HAP-1 (cell line): ENCODE measurements at regions not wholly inside any gene's neighbourhood (a gene's known extent, or its start where the extent isn't known, plus 50 kb on each side); places are given as distances from the start of the nearest gene placed in this dataset.

ENCODE experiments used
- DNase-seq, 2 experiments: peaks; one replicate each; pipeline ENCODE4 v3.0.0-alpha.2; 2016 to 2020; ENCODE audit warnings: low spot score in 2 of 2
- H3K27me3 ChIP-seq: fragments of 250-450 bp; sonication (Bioruptor Pico); 2 replicates; pipeline ENCODE4 v1.5.1; 2020; ENCODE audit warnings: low read depth, mild to moderate bottlenecking, moderate library complexity
- H3K36me3 ChIP-seq: fragments of 250-450 bp; sonication (Bioruptor Pico); replicated peaks from 2 replicates; pipeline ENCODE4 v1.5.1; 2020; ENCODE audit warnings: mild to moderate bottlenecking
- H3K4me1 ChIP-seq: fragments of 250-450 bp; sonication (Bioruptor Pico); 2 replicates; pipeline ENCODE4 v1.5.1; 2020; ENCODE audit warnings: mild to moderate bottlenecking
- H3K4me3 ChIP-seq: fragments of 250-450 bp; sonication (Bioruptor Pico); 2 replicates; pipeline ENCODE4 v1.5.1; 2020; ENCODE audit warnings: mild to moderate bottlenecking, moderate library complexity
- H3K9me3 ChIP-seq: fragments of 250-450 bp; sonication (Bioruptor Pico); 2 replicates; pipeline ENCODE4 v1.5.1; 2020; ENCODE audit warnings: mild to moderate bottlenecking, moderate library complexity
- in situ Hi-C: fragments of 300-500 bp; cut with MboI; formaldehyde crosslinking; loops from 3 replicates; pipeline ENCODE4 v1.14.3; 2020; ENCODE audit warnings: low sequenced_read_pairs, inconsistent platforms, mixed read lengths

- H3K4me1 ChIP-seq = no peaks in the 10 kb centered on the region
- in situ Hi-C loops = no loop called here
These were observed 545.2 kb downstream of the LTN1 start for GRCh38 chr21:28447462-28447861.

DNA sequence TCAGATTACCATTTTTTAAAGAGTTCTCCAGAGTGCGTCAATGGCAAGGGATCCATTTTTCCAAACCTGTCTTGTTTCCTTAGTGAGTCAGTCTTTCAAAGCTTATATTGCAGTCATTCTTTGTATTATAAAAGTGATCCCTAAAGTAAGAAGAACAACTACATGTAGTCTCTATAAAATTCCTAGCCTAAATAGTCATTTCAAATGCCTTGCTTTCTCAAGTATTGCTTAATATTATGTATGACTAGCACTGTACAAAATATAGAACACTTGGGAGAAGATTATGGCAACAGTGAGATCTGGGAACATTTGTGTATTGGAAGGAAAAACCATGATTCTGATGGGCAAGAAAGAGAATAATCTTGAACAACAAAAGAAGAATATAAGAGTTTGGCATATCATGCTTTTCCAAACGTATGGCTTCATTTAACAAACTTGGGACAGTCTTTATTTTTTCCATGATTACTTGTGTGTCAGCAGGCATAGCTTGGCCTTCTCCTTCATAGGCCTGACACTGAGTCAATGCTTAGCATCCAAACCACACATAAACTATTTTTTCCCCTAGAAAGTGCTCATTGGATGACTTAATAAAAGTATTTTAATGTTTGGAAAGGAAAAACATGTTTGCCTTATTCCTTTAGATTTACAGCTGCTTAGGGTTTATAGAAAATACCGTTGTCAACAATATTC, 547.4 kb downstream of the LTN1 start:
- no peak overlapping the region for H3K4me3 ChIP-seq
- H3K27me3 ChIP-seq = no peaks in the 10 kb centered on the region
- DNase-seq = no peak
- H3K36me3 ChIP-seq = no peaks in the 10 kb centered on the region
- peaks cover 2% of the 10 kb centered on the region; the same call in 1 of the 2 replicates for H3K9me3 ChIP-seq
- in situ Hi-C loops = no loop called here
- no peaks in the 10 kb centered on the region for H3K4me1 ChIP-seq

More at GRCh38 chr21:28447462-28447861, 545.2 kb downstream of the LTN1 start:
- DNase-seq = no peak
- Histone ChIP-seq H3K9me3 (peaks cover 5% of the 10 kb centered on the region; the same call in 1 of the 2 replicates), H3K4me3 (no peak overlapping the region), H3K27me3 (no peaks in the 10 kb centered on the region), H3K36me3 (no peaks in the 10 kb centered on the region)

DNA sequence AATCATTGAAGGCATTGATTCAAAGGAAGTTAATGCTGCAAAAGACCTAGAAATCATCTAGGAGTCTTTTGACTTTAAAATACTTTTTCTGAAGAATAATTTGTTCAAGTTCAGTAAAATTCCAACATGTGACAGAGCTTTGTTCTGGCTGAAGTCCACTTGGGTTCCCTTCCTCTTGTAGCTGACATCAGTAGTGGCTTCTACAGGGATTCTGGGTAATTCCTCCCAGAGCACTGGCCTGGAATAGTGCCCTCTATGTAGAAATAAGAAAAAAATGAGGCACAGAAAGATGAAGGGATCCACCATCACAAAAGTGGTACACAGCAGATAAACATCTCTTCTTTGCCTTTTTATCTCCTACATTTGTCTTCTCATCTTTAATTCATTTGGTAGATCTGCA, 548.1 kb downstream of the LTN1 start:
- Histone ChIP-seq H3K27me3 (no peaks in the 10 kb centered on the region), H3K36me3 (no peaks in the 10 kb centered on the region), H3K9me3 (peaks cover 3% of the 10 kb centered on the region; the same call in 1 of the 2 replicates), H3K4me3 (no peak overlapping the region), H3K4me1 (no peaks in the 10 kb centered on the region)
- in situ Hi-C loops = no loop called here
- no peak for DNase-seq

DNA sequence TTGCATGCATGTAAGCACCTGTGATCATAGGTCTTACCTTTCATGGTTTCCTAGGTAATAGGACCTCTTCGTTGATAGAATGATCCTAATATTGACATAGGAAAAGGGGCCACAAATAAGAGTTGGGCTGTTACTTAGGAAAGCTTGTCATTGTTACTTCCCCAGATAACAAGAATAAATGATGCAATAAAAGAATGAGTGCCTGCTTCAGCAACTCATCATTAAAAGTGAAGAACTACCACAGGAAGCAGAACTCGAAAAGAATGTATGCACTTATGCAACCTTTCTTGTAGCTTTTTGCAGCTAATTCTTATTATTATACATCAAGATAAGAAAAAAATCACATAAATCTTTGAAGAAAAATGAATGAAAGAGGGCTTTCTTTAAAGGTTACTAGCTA, 548.6 kb downstream of the LTN1 start:
- Histone ChIP-seq H3K4me3 (no peak overlapping the region), H3K27me3 (no peaks in the 10 kb centered on the region), H3K9me3 (peaks cover 7% of the 10 kb centered on the region; the same call in 1 of the 2 replicates), H3K4me1 (no peaks in the 10 kb centered on the region), H3K36me3 (no peaks in the 10 kb centered on the region)
- in situ Hi-C loops = no loop called here
- DNase-seq = no peak

DNA sequence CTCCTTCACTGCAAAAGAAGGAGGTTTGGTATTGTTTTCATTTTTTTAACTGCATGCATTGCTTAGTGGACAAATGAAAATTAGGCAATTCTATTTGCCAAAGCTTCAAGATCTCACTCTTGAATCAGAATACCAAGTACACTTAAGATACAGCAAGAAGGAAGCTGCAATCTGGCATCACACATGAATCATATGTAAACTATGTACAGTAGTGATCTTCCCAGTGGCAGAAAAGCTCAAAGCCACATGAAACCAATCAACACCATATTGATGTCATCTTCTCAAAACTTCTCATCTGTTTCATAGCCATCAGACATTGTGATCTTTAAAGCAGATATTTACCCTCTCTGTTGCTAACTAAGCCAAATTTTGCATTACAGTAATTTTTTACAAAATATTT, 550.1 kb downstream of the LTN1 start:
- H3K4me3 ChIP-seq = no peak overlapping the region
- no peak for DNase-seq
- in situ Hi-C loops = no loop called here
- H3K4me1 ChIP-seq = no peaks in the 10 kb centered on the region
- H3K9me3 ChIP-seq = peaks cover 7% of the 10 kb centered on the region; the same call in 1 of the 2 replicates
- H3K27me3 ChIP-seq = no peaks in the 10 kb centered on the region
- H3K36me3 ChIP-seq = no peaks in the 10 kb centered on the region

DNA sequence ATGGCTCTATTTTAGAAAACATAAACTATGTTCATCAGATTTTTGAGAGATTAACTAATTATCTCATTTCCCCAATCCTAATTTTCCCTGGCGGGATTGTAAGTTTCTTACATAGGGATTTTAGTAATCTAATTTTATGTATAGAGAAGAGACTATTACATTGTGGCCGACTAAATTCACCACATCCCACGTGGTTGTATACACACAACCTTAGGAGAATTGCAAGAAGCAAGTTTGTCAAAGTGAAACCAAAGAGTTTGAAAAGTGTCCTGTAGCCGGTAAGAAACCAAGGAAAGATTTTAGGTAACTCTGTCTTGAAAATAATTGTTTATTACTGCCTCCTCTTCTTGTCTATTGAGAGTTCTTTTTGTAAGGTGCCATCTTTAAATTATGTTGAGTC, 550.6 kb downstream of the LTN1 start:
- Histone ChIP-seq H3K36me3 (no peaks in the 10 kb centered on the region), H3K9me3 (peaks cover 7% of the 10 kb centered on the region; the same call in 1 of the 2 replicates), H3K27me3 (no peaks in the 10 kb centered on the region), H3K4me3 (no peak overlapping the region), H3K4me1 (no peaks in the 10 kb centered on the region)
- DNase-seq = no peak
- in situ Hi-C loops = no loop called here

DNA sequence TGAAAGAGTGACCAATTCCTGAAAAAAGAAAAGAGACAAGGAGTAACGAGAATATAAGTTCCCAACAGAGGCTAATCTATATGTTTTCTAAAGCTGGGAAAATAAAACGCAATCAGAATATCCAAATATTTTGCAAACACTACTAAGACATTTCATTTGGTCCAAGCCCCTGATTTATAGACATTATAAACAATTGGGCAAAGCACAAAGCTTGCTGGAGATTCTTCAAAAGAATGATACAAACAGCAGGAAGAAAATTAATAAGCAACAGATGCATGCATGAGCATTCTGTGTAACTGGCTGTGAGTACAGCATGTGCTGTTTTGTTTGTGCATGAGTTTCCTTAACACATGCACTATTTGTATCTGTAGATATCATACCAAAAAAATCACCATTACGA, 552.9 kb downstream of the LTN1 start:
- DNase-seq = no peak
- no peaks in the 10 kb centered on the region for H3K27me3 ChIP-seq
- in situ Hi-C loops = no loop called here

GRCh38 chr21:28439251-28439650, 553.4 kb downstream of the LTN1 start:
- H3K9me3 ChIP-seq = peaks cover 5% of the 10 kb centered on the region; the same call in 1 of the 2 replicates
- no peak overlapping the region for H3K4me3 ChIP-seq
- H3K27me3 ChIP-seq = no peaks in the 10 kb centered on the region
- no peak for DNase-seq
- no peaks in the 10 kb centered on the region for H3K36me3 ChIP-seq
- in situ Hi-C loops = no loop called here
- no peaks in the 10 kb centered on the region for H3K4me1 ChIP-seq

More for the DNA sequence above, 552.9 kb downstream of the LTN1 start:
- Histone ChIP-seq H3K36me3 (no peaks in the 10 kb centered on the region), H3K4me1 (no peaks in the 10 kb centered on the region), H3K9me3 (peaks cover 5% of the 10 kb centered on the region; the same call in 1 of the 2 replicates), H3K4me3 (no peak overlapping the region)

DNA sequence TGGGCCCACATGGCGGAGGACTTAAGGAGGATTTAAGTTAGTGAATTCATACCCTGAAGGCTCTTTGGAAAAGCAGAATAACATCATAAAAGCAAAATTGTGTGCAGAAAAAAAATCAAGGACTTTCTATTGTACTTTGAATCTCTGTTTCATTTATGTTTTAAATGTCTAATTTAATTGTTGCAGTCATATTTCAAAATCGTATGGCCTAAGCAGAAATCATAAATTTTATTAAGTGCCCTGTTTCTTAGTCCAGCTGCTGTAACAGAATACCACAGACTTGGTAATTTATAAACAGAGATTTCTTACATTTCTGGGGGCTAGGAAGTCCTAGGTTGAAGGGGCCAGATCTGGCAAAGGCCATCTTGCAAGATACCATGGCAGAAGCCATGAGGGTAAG, 555.6 kb downstream of the LTN1 start:
- Histone ChIP-seq H3K36me3 (no peaks in the 10 kb centered on the region), H3K4me3 (no peak overlapping the region), H3K9me3 (peaks cover 5% of the 10 kb centered on the region; the same call in 1 of the 2 replicates), H3K27me3 (no peaks in the 10 kb centered on the region), H3K4me1 (no peaks in the 10 kb centered on the region)
- in situ Hi-C loops = no loop called here
- no peak for DNase-seq

DNA sequence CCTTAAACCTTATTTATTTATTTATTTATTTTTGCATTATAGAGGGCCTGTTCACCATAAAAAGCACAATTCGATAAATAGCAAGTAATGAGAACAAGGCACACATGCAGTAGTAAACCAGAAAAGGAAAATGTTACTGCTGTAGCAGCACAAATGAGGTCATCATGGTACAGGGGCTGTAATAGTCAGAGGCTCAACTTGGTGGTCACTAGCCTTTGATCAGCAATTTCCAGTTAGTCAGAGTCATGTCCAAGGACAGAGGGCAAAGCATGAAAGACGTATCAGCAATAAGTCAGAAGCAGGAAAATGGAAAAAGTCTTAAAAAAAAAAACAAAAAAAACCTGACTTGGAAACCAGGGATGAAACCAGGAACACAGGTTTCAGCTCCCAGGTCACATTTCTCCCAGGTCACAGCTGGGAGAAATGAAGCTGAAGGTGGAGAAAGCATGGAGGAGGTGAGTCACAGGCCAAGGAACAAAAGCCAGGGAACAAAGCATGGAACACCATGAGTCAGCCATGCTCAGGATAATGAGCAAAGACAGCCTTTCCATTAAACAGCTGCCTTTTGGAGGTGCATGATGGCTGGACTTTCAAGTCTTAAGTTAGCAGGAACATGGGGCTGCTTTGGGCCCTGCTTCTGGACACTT, 556.3 kb downstream of the LTN1 start:
- no peaks in the 10 kb centered on the region for H3K36me3 ChIP-seq
- no peak for DNase-seq
- peaks cover 5% of the 10 kb centered on the region; the same call in 1 of the 2 replicates for H3K9me3 ChIP-seq
- H3K4me1 ChIP-seq = no peaks in the 10 kb centered on the region
- H3K27me3 ChIP-seq = no peaks in the 10 kb centered on the region
- in situ Hi-C loops = no loop called here
- H3K4me3 ChIP-seq = no peak overlapping the region

- no peak overlapping the region for H3K4me3 ChIP-seq
- no peaks in the 10 kb centered on the region for H3K27me3 ChIP-seq
- in situ Hi-C loops = no loop called here
- no peaks in the 10 kb centered on the region; the same call in 1 of the 2 replicates for H3K9me3 ChIP-seq
- H3K36me3 ChIP-seq = no peaks in the 10 kb centered on the region
- no peak for DNase-seq
- no peaks in the 10 kb centered on the region for H3K4me1 ChIP-seq
These were observed 561.0 kb downstream of the LTN1 start for GRCh38 chr21:28431527-28432200.

DNA sequence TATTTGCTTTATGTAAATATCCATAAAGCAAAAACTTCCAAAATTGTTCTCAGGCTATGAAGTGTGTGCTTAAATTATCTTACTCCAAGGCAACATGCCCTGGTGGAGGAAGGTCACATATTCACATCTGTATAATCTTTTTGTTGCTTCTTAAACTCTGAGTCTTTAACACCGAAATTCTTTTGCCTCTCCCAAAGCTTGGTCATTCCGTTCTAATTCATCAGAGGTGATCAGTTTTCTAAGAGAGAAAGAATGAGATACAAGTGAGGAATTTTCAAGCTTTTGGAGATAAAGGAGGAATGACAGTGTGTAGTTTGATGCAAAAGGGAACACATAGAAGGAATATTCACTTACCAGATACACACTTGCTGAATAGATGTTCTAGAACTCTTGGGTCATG, 561.7 kb downstream of the LTN1 start:
- H3K27me3 ChIP-seq = no peaks in the 10 kb centered on the region
- no peak overlapping the region for H3K4me3 ChIP-seq
- H3K36me3 ChIP-seq = no peaks in the 10 kb centered on the region
- no peaks in the 10 kb centered on the region for H3K4me1 ChIP-seq
- DNase-seq = no peak
- in situ Hi-C loops = no loop called here
- H3K9me3 ChIP-seq = no peaks in the 10 kb centered on the region; the same call in 1 of the 2 replicates

GRCh38 chr21:28429161-28429560, 563.5 kb downstream of the LTN1 start:
- Histone ChIP-seq H3K27me3 (no peaks in the 10 kb centered on the region), H3K4me3 (no peak overlapping the region), H3K9me3 (no peaks in the 10 kb centered on the region; the same call in 1 of the 2 replicates), H3K4me1 (no peaks in the 10 kb centered on the region), H3K36me3 (no peaks in the 10 kb centered on the region)
- no peak for DNase-seq
- in situ Hi-C loops = no loop called here
